Keratinocyte (primary cell): ENCODE measurements at regions not wholly inside any gene's neighbourhood (a gene's known extent, or its start where the extent isn't known, plus 50 kb on each side); places are given as distances from the start of the nearest gene placed in this dataset.

Source experiments
- DNase-seq: peaks from one replicate; pipeline ENCODE4 v3.0.0-alpha.2; 2011; ENCODE audit warnings: low read depth, missing footprints, low spot score
- FAIRE-seq: peaks from 2 replicates; lab custom pipeline; 2011; peaks lifted over from hg19 to GRCh38; lab: Jason Lieb, UNC
- H2AFZ ChIP-seq: 2 replicates; pipeline ENCODE4 v1.6.0; 2012; ENCODE audit warnings: low read length, control low read depth, inconsistent platforms; ENCODE audit not compliant: control insufficient read depth
- H3K27ac ChIP-seq: 2 replicates; pipeline ENCODE4 v1.5.1; 2011; ENCODE audit warnings: low read length; ENCODE audit not compliant: control insufficient read depth, insufficient read depth
- H3K27me3 ChIP-seq: 3 replicates; pipeline ENCODE4 v1.6.0; 2011; ENCODE audit warnings: low read length; ENCODE audit not compliant: control insufficient read depth, insufficient read depth; ENCODE audit errors: extremely low read depth
- H3K36me3 ChIP-seq, 2 experiments: 2 replicates in 1 of 2; 3 replicates in 1 of 2; pipeline ENCODE4 v1.5.1; 2011; ENCODE audit warnings: low read length in 2 of 2, mild to moderate bottlenecking in 1 of 2; ENCODE audit not compliant: control insufficient read depth in 2 of 2, insufficient read depth in 2 of 2; ENCODE audit errors: extremely low read depth in 1 of 2
- H3K4me1 ChIP-seq: 3 replicates; pipeline ENCODE4 v1.5.1; 2011; ENCODE audit warnings: low read length; ENCODE audit not compliant: control insufficient read depth, insufficient read depth; ENCODE audit errors: extremely low read depth
- H3K4me2 ChIP-seq: 3 replicates; pipeline ENCODE4 v1.6.0; 2011; ENCODE audit warnings: low read depth, low read length; ENCODE audit not compliant: control insufficient read depth, insufficient read depth; ENCODE audit errors: extremely low read depth
- H3K4me3 ChIP-seq, 3 experiments: fragments of 200-600 bp in 1 of 3; sonication (generic) in 1 of 3; 2 replicates in 2 of 3; 3 replicates in 1 of 3; pipeline ENCODE4 v1.5.1; 2011 to 2016; ENCODE audit warnings: low read length in 3 of 3, mild to moderate bottlenecking in 3 of 3, control low read depth in 2 of 3, inconsistent platforms in 1 of 3, low read depth in 1 of 3, mixed read lengths in 1 of 3, mixed run types in 1 of 3, moderate library complexity in 1 of 3; ENCODE audit not compliant: control insufficient read depth in 2 of 3, insufficient read depth in 2 of 3; ENCODE audit errors: extremely low read depth in 1 of 3
- H3K79me2 ChIP-seq: 2 replicates; pipeline ENCODE4 v1.6.0; 2012; ENCODE audit warnings: low read length; ENCODE audit not compliant: control insufficient read depth, insufficient read depth
- H3K9ac ChIP-seq: 3 replicates; pipeline ENCODE4 v1.6.0; 2011; ENCODE audit warnings: low read length; ENCODE audit not compliant: control insufficient read depth, insufficient read depth; ENCODE audit errors: extremely low read depth
- H3K9me1 ChIP-seq: 3 replicates; pipeline ENCODE4 v1.6.0; 2011; ENCODE audit warnings: low read length; ENCODE audit not compliant: control insufficient read depth, insufficient read depth; ENCODE audit errors: extremely low read depth
- H3K9me3 ChIP-seq: 2 replicates; pipeline ENCODE4 v1.5.1; 2012; ENCODE audit warnings: low read depth, low read length; ENCODE audit not compliant: control insufficient read depth
- H4K20me1 ChIP-seq: 3 replicates; pipeline ENCODE4 v1.6.0; 2011; ENCODE audit warnings: low read length; ENCODE audit not compliant: control insufficient read depth, insufficient read depth; ENCODE audit errors: extremely low read depth
- CTCF ChIP-seq, 3 experiments: IDR thresholded peaks in 1 of 3; conservative IDR thresholded peaks in 1 of 3; optimal IDR thresholded peaks in 1 of 3; 2 replicates in 2 of 3; 3 replicates in 1 of 3; pipeline versions ENCODE3 to v1.5.1; 2011; ENCODE audit warnings: low read length in 3 of 3, mild to moderate bottlenecking in 3 of 3, moderate library complexity in 2 of 3, control low read depth in 1 of 3, inconsistent platforms in 1 of 3; ENCODE audit not compliant: insufficient read depth in 2 of 3; ENCODE audit errors: extremely low read depth in 1 of 3
- EZH2 ChIP-seq: IDR thresholded peaks from one replicate; pipeline ENCODE4 v1.6.1; 2012; ENCODE audit warnings: inconsistent platforms, mild to moderate bottlenecking, low read length, moderate library complexity
- dilution Hi-C: fragments of 300-500 bp; cut with MboI; formaldehyde crosslinking; loops from one replicate; pipeline ENCODE4 v1.7.0; 2020; ENCODE audit warnings: low sequenced_read_pairs; ENCODE audit not compliant: extremely low pct_ligation_motif_present

- no peak overlapping the region for H3K9ac ChIP-seq
- H4K20me1 ChIP-seq: no peaks in the 10 kb centered on the region
- peak; percentile 28 for DNase-seq
- H3K4me3 ChIP-seq: no peak overlapping the region
- dilution Hi-C loops: no loop called here
- no peak for FAIRE-seq
- H3K27ac ChIP-seq: no peak overlapping the region
- no peaks in the 10 kb centered on the region for H3K9me3 ChIP-seq
- no peaks in the 10 kb centered on the region for H3K36me3 ChIP-seq
- no peaks in the 10 kb centered on the region for H3K4me1 ChIP-seq
- no peak overlapping the region for H2AFZ ChIP-seq
- no peak overlapping the region for H3K4me2 ChIP-seq
- H3K27me3 ChIP-seq: no peaks in the 10 kb centered on the region
- H3K79me2 ChIP-seq: no peaks in the 10 kb centered on the region
- H3K9me1 ChIP-seq: no peaks in the 10 kb centered on the region
- TF ChIP-seq CTCF (optimal IDR thresholded peaks at IDR 0.05 in 1 of 3, IDR thresholded peaks at IDR 0.05 in 1 of 3, conservative IDR thresholded peaks at IDR 0.05 in 1 of 3; ENCODE audit: extremely low read depth in 1 of 3, insufficient read depth in 2 of 3, low read length in 3 of 3) (peak in 2 of 3 experiments; percentile 47 to 51), EZH2 (no peak)
Observed at GRCh38 chr2:187842978-187843847, 289.0 kb upstream of the TFPI start.

GRCh38 chr2:187847245-187848208 is 293.3 kb upstream of the TFPI start:
- no peaks in the 10 kb centered on the region for H3K4me1 ChIP-seq
- no peaks in the 10 kb centered on the region for H3K9me3 ChIP-seq
- H2AFZ ChIP-seq: no peak overlapping the region
- no peak overlapping the region for H3K27ac ChIP-seq
- H3K27me3 ChIP-seq: no peaks in the 10 kb centered on the region
- FAIRE-seq: no peak
- no peak overlapping the region for H3K4me3 ChIP-seq
- H3K36me3 ChIP-seq: no peaks in the 10 kb centered on the region
- H3K9ac ChIP-seq: no peak overlapping the region
- no peaks in the 10 kb centered on the region for H4K20me1 ChIP-seq
- no peak overlapping the region for H3K4me2 ChIP-seq
- H3K79me2 ChIP-seq: no peaks in the 10 kb centered on the region
- no peak for DNase-seq
- TF ChIP-seq EZH2 (no peak), CTCF (optimal IDR thresholded peaks at IDR 0.05 in 1 of 3, IDR thresholded peaks at IDR 0.05 in 1 of 3, conservative IDR thresholded peaks at IDR 0.05 in 1 of 3; ENCODE audit: extremely low read depth in 1 of 3, insufficient read depth in 2 of 3, low read length in 3 of 3) (no peak)
- H3K9me1 ChIP-seq: no peaks in the 10 kb centered on the region
- dilution Hi-C loops: no loop called here
